A549 (cell line): ENCODE measurements at regions not wholly inside any gene's neighbourhood (a gene's known extent, or its start where the extent isn't known, plus 50 kb on each side); places are given as distances from the start of the nearest gene placed in this dataset.

Source experiments
- ATAC-seq, 2 experiments: fragments of 200-7000 bp in 1 of 2; fragments of >200 bp in 1 of 2; cut with Nextera tagmentation in 1 of 2; cut with Tn5 transposase in 1 of 2; 3 replicates each; pipeline versions ENCODE4 v1.8.0 to v1.9.1; 2018 to 2020; ENCODE audit warnings: mild to moderate bottlenecking in 1 of 2, moderate library complexity in 1 of 2
- CTCF ChIA-PET: fragments of 300-600 bp; sonication (Branson Sonifier 250); formaldehyde crosslinking; extraction: SDS; loops from one replicate; lab custom pipeline; 2021; ENCODE audit warnings: antibody characterized with exemption, inconsistent platforms; lab: Yijun Ruan, JAX
- POLR2A ChIA-PET: fragments of 350-600 bp; formaldehyde crosslinking; extraction: SDS; loops from one replicate; lab custom pipeline; 2021; ENCODE audit warnings: antibody characterized with exemption, inconsistent platforms; lab: Yijun Ruan, JAX
- DNase-seq, 2 experiments: peaks; one replicate each; pipeline versions ENCODE4 v3.0.0 to v3.0.0-alpha.2; 2011 to 2016; ENCODE audit warnings: low read depth in 1 of 2, low spot score in 1 of 2
- FAIRE-seq: peaks from 2 replicates; lab custom pipeline; 2011; peaks lifted over from hg19 to GRCh38; lab: Jason Lieb, UNC
- H3K27ac ChIP-seq, 2 experiments: fragments of >200 bp; sonication (Bioruptor Twin); formaldehyde crosslinking; 3 replicates each; pipeline ENCODE4 v1.5.1; 2016 to 2017
- H3K4me1 ChIP-seq: fragments of >200 bp; sonication (Bioruptor Twin); formaldehyde crosslinking; 3 replicates; pipeline ENCODE4 v1.6.1; 2016
- H3K4me2 ChIP-seq: fragments of >200 bp; sonication (Bioruptor Twin); formaldehyde crosslinking; 3 replicates; pipeline ENCODE4 v1.6.1; 2016
- H3K4me3 ChIP-seq: fragments of >200 bp; sonication (Bioruptor Twin); formaldehyde crosslinking; 3 replicates; pipeline ENCODE4 v1.5.1; 2016
- H3K9me3 ChIP-seq: fragments of >200 bp; sonication (Bioruptor Twin); formaldehyde crosslinking; 3 replicates; pipeline ENCODE4 v1.6.1; 2016
- CEBPB ChIP-seq, 2 experiments: fragments of >200 bp in 1 of 2; sonication (Bioruptor Twin) in 1 of 2; formaldehyde crosslinking in 1 of 2; IDR thresholded peaks; 2 replicates each; pipeline ENCODE4 v1.6.1; 2012 to 2016
- CHD4 ChIP-seq: fragments of 200-600 bp; sonication (generic); IDR thresholded peaks from 2 replicates; pipeline ENCODE4 v1.6.1; 2016; ENCODE audit warnings: antibody characterized with exemption, mild to moderate bottlenecking, borderline replicate concordance
- EHF ChIP-seq: fragments of 250-450 bp; sonication (Bioruptor Pico); IDR thresholded peaks from 2 replicates; pipeline ENCODE4 v1.5.0; 2020; ENCODE audit warnings: mild to moderate bottlenecking
- EHMT2 ChIP-seq: fragments of 200-600 bp; sonication (generic); IDR thresholded peaks from 2 replicates; pipeline ENCODE4 v1.6.1; 2016; ENCODE audit warnings: antibody characterized with exemption, low read depth, mild to moderate bottlenecking, moderate library complexity
- EP300 ChIP-seq, 2 experiments: fragments of >200 bp; sonication (Bioruptor Twin); formaldehyde crosslinking; IDR thresholded peaks; 2 replicates in 1 of 2; 3 replicates in 1 of 2; pipeline ENCODE4 v1.6.1; 2016 to 2017
- FOSL2 ChIP-seq, 2 experiments: fragments of 450-650 bp in 1 of 2; fragments of >200 bp in 1 of 2; sonication (Bioruptor Twin) in 1 of 2; formaldehyde crosslinking; IDR thresholded peaks; 2 replicates each; pipeline versions ENCODE4 v1.5.0 to v1.6.1; 2016 to 2020; ENCODE audit warnings: mild to moderate bottlenecking in 1 of 2, moderate library complexity in 1 of 2
- HOXB5 ChIP-seq: fragments of 250-450 bp; sonication (Bioruptor Pico); IDR thresholded peaks from 2 replicates; pipeline ENCODE4 v1.5.0; 2020; ENCODE audit warnings: mild to moderate bottlenecking, moderate library complexity
- JUN ChIP-seq, 2 experiments: fragments of >200 bp; sonication (Bioruptor Twin); formaldehyde crosslinking; IDR thresholded peaks; 2 replicates in 1 of 2; 3 replicates in 1 of 2; pipeline ENCODE4 v1.6.1; 2016 to 2017
- JUNB ChIP-seq: fragments of >200 bp; sonication (Bioruptor Twin); formaldehyde crosslinking; IDR thresholded peaks from 2 replicates; pipeline ENCODE4 v1.6.1; 2016
- NFE2L2 ChIP-seq: fragments of 150-350 bp; conservative IDR thresholded peaks from 2 replicates; pipeline ENCODE4 v1.6.1; 2014; ENCODE audit warnings: low read length
- POLR2A ChIP-seq: IDR thresholded peaks from 2 replicates; pipeline ENCODE4 v1.6.1; 2012; ENCODE audit warnings: mild to moderate bottlenecking, low read length
- RAD21 ChIP-seq, 2 experiments: fragments of >200 bp in 1 of 2; sonication (Bioruptor Twin) in 1 of 2; formaldehyde crosslinking in 1 of 2; IDR thresholded peaks in 1 of 2; conservative IDR thresholded peaks in 1 of 2; 2 replicates in 1 of 2; 3 replicates in 1 of 2; pipeline ENCODE4 v1.6.1; 2012 to 2018; ENCODE audit warnings: inconsistent platforms in 1 of 2
- RNF2 ChIP-seq: fragments of 200-600 bp; sonication (generic); IDR thresholded peaks from 2 replicates; pipeline ENCODE4 v1.6.1; 2016; ENCODE audit warnings: low read depth, mild to moderate bottlenecking, antibody characterized with exemption, moderate library complexity, borderline replicate concordance
- TP53 ChIP-seq: fragments of 250-450 bp; sonication (Bioruptor Pico); IDR thresholded peaks from 2 replicates; pipeline ENCODE4 v1.5.0; 2021; ENCODE audit warnings: mild to moderate bottlenecking, moderate library complexity
- ZC3H11A ChIP-seq: fragments of 450-650 bp; IDR thresholded peaks from 2 replicates; pipeline ENCODE4 v1.6.1; 2014; ENCODE audit warnings: antibody characterized with exemption, mild to moderate bottlenecking
- ZNF302 ChIP-seq: fragments of 250-450 bp; sonication (Bioruptor Pico); IDR thresholded peaks from 2 replicates; pipeline ENCODE4 v1.9.0; 2021; ENCODE audit warnings: inconsistent platforms, mild to moderate bottlenecking, moderate library complexity
- ZSCAN20 ChIP-seq: fragments of 250-450 bp; sonication (Bioruptor Pico); IDR thresholded peaks from 2 replicates; pipeline ENCODE4 v1.8.0; 2022; ENCODE audit warnings: mild to moderate bottlenecking, moderate library complexity
- WGBS: methylation state at CpG from one replicate; pipeline ENCODE4 v1.1.6; 2017; ENCODE audit errors: missing lambda C conversion rate; 5-methylcytosine and 5-hydroxymethylcytosine counted together
- TF ChIP-seq, protein P1 (sequence below): fragments of >200 bp; sonication (Bioruptor Twin); formaldehyde crosslinking; IDR thresholded peaks from 3 replicates; pipeline ENCODE4 v1.5.1; 2016

DNA sequence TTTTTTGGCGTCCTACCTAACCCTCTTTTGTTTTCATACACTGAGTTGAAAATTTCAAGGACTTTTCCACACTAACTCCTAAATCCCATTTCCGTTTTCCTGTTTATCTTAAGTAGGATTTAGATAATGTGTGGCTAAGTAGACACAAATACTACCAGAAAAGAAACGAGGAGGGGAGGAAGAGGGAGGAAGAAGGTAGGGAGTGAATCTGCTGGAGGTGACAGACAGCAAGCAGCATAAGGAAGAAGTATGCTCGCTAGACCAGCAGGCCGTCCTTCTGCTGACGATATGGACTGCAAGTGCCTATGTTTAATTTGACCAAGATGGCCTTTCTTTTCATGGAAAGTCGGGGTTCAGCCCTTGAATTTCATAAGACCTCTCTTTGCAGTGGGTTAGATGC is 256.9 kb upstream of the RAB4A start:
- ChIA-PET CTCF (interaction anchor here (0.6 kb wide), 1 partner anchor 279 kb away, joined by 3 read pairs; no protein-coding TSS in a partner anchor), POLR2A (no interaction called here)
- H3K27ac ChIP-seq, result no peak overlapping the region
- H3K9me3 ChIP-seq, result no peaks in the 10 kb centered on the region
- no peak overlapping the region for H3K4me2 ChIP-seq
- no peak for TF ChIP-seq CHD4
- no peak for TF ChIP-seq TP53 (CRISPR knock-in tag)
- no peak for TF ChIP-seq EHMT2
- ATAC-seq, result no peak
- H3K4me3 ChIP-seq, result no peak overlapping the region
- H3K4me1 ChIP-seq, result no peaks in the 10 kb centered on the region
- WGBS, result 62% methylated on average over 7 of the region's 7 CpGs
- no peak for DNase-seq
- no peak for FAIRE-seq

DNA sequence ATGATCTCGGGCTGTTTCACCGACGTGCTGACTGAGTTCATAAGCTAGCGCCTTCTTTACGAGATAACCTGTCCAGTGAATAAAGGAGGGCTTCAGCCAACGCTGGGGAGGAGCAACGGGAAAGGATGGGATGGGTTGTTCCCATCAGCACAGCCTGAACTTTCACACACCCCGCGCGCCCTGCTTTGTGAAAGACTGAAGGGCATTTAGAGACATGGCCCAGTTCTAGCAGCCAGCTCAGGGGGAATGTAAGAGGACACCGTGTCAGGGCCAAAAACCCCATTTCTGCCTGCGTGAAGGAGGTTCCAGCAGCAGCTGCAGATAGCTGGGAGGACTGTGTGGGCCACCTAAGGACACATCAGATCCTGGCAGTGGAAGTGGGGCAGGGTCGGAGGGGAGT is 255.1 kb upstream of the RAB4A start:
- 80% methylated on average over 13 of the region's 13 CpGs for WGBS
- H3K27ac ChIP-seq, result no peak overlapping the region
- POLR2A ChIA-PET, result no interaction called here
- CTCF ChIA-PET, result interaction anchor here (1.4 kb wide), 1 partner anchor 9 kb away, joined by 3 read pairs; no protein-coding TSS in a partner anchor
- H3K9me3 ChIP-seq, result no peaks in the 10 kb centered on the region
- ATAC-seq (no peak), FAIRE-seq (no peak), DNase-seq (no peak)
- TF ChIP-seq TP53 (CRISPR knock-in tag), result no peak
- TF ChIP-seq HOXB5 (CRISPR knock-in tag), result no peak
- TF ChIP-seq EP300 (IDR thresholded peaks at IDR 0.05), result no peak
- no peak for TF ChIP-seq ZSCAN20 (CRISPR knock-in tag)
- TF ChIP-seq EHF, result no peak
- H3K4me1 ChIP-seq, result no peaks in the 10 kb centered on the region
- no peak overlapping the region for H3K4me2 ChIP-seq
- H3K4me3 ChIP-seq, result no peak overlapping the region

DNA sequence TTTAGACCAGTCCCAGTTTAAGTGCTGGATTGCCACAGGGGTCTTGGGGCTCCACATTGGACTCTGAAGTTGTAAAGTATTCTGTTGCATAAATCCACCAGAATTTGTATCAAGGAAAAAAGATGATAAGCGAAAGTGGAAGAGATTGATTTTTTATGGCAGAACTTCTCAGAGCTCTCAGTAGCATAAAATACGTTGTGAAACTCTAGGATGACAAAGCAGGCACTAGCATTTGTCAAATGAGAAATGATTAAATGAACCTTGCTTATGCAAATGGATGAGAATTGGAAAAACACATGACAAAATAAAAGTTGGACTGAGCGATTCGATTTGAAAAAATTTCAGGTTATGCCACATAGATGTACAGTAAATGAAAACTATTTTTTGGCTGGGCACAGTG is 253.8 kb upstream of the RAB4A start:
- FAIRE-seq (no peak), DNase-seq (no peak), ATAC-seq (no peak)
- POLR2A ChIA-PET, result no interaction called here
- Histone ChIP-seq H3K4me2 (no peak overlapping the region), H3K9me3 (no peaks in the 10 kb centered on the region), H3K27ac (no peak overlapping the region), H3K4me3 (no peak overlapping the region), H3K4me1 (no peaks in the 10 kb centered on the region)
- no peak for TF ChIP-seq RAD21 (conservative IDR thresholded peaks at IDR 0.05 in 1 of 2, IDR thresholded peaks at IDR 0.05 in 1 of 2)
- TF ChIP-seq RNF2, result no peak
- no peak for TF ChIP-seq NFE2L2
- no peak for TF ChIP-seq ZC3H11A
- no peak for TF ChIP-seq CEBPB (IDR thresholded peaks at IDR 0.05)
- TF ChIP-seq JUNB, result no peak
- TF ChIP-seq EHF, result no peak
- TF ChIP-seq ZNF302 (CRISPR knock-in tag), result no peak
- TF ChIP-seq FOSL2 (IDR thresholded peaks at IDR 0.05), result no peak
- TF ChIP-seq FOSL2 (CRISPR knock-in tag; IDR thresholded peaks at IDR 0.05), result no peak
- TF ChIP-seq POLR2A, result no peak
- TF ChIP-seq, protein P1, sequence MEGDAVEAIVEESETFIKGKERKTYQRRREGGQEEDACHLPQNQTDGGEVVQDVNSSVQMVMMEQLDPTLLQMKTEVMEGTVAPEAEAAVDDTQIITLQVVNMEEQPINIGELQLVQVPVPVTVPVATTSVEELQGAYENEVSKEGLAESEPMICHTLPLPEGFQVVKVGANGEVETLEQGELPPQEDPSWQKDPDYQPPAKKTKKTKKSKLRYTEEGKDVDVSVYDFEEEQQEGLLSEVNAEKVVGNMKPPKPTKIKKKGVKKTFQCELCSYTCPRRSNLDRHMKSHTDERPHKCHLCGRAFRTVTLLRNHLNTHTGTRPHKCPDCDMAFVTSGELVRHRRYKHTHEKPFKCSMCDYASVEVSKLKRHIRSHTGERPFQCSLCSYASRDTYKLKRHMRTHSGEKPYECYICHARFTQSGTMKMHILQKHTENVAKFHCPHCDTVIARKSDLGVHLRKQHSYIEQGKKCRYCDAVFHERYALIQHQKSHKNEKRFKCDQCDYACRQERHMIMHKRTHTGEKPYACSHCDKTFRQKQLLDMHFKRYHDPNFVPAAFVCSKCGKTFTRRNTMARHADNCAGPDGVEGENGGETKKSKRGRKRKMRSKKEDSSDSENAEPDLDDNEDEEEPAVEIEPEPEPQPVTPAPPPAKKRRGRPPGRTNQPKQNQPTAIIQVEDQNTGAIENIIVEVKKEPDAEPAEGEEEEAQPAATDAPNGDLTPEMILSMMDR, result no peak
- no peak for TF ChIP-seq JUN (IDR thresholded peaks at IDR 0.05)
- CTCF ChIA-PET, result no interaction called here
- 67% methylated on average over 4 of the region's 4 CpGs for WGBS

DNA sequence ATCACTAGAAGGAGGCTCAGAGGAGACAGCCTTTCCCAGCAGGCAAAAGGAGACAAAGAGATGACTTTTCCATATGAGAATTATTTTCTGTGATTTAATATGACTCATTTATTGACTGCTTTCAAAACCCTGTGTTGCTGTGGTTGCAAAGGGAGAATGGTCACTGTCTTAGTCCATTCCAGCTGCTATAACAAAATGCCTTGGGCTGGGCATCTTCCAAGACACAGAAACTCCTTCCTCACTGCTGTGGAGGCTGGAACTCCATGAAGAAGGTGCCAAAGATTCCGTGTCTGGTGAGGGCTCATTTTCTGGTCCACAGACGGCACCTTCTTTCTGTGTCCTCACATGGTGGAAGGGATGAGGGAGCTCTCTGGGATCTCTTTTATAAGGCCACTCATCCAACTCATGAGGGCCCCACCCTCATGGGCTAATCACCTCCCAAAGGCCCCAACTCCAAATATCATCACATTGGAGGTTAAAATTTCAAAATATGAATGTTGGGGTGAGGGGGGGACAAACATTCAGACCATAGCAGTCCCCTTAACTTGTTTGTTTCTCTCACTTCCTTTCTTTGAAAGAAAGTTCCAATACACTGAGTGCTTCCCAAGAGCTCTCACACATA is 252.1 kb upstream of the RAB4A start:
- CTCF ChIA-PET, result interaction anchor here (1.1 kb wide), 1 partner anchor 13 kb away, joined by 3 read pairs; no protein-coding TSS in a partner anchor
- H3K4me1 ChIP-seq, result no peaks in the 10 kb centered on the region
- H3K27ac ChIP-seq, result no peak overlapping the region
- H3K4me2 ChIP-seq, result no peak overlapping the region
- ATAC-seq, result no peak
- no peak for TF ChIP-seq TP53 (CRISPR knock-in tag)
- POLR2A ChIA-PET, result no interaction called here
- WGBS, result 68% methylated on average over 2 of the region's 2 CpGs
- no peak overlapping the region for H3K4me3 ChIP-seq
- no peak for DNase-seq
- H3K9me3 ChIP-seq, result no peaks in the 10 kb centered on the region
- FAIRE-seq, result no peak
